ENCODE measurements at regions not wholly inside any gene's neighbourhood (a gene's known extent, or its start where the extent isn't known, plus 50 kb on each side); places are given as distances from the start of the nearest gene placed in this dataset.
"Not testable (repeated sequence)": the region's sequence is repeated elsewhere in the genome, so short reads cannot be mapped to it uniquely, and the experiment has no call there.

DNA sequence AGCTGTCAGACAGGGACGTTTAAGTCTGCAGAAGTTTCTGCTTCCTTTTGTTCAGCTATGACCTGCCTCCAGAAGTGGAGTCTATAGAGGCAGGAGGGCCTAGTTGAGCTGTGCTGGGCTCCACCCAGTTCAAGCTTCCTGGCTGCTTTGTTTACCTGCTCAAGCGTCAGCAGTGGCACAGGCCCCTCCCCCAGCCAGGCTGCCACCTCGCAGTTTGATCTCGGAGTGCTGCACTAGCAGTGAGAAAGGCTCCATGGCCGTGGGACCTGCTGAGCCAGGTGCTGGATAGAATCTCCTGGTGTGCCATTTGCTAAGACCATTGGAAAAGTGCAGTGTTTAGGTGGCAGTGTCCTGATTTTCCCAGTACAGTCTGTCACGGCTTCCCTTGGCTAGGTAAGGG is 887.6 kb upstream of the ADGRL4 start:
- not testable (repeated sequence) for TF ChIP-seq POLR2A (IDR thresholded peaks at IDR 0.05; ENCODE audit: low read depth); EP300 (IDR thresholded peaks at IDR 0.05)
- TF ChIP-seq, protein P1, sequence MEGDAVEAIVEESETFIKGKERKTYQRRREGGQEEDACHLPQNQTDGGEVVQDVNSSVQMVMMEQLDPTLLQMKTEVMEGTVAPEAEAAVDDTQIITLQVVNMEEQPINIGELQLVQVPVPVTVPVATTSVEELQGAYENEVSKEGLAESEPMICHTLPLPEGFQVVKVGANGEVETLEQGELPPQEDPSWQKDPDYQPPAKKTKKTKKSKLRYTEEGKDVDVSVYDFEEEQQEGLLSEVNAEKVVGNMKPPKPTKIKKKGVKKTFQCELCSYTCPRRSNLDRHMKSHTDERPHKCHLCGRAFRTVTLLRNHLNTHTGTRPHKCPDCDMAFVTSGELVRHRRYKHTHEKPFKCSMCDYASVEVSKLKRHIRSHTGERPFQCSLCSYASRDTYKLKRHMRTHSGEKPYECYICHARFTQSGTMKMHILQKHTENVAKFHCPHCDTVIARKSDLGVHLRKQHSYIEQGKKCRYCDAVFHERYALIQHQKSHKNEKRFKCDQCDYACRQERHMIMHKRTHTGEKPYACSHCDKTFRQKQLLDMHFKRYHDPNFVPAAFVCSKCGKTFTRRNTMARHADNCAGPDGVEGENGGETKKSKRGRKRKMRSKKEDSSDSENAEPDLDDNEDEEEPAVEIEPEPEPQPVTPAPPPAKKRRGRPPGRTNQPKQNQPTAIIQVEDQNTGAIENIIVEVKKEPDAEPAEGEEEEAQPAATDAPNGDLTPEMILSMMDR (IDR thresholded peaks at IDR 0.05) = not testable (repeated sequence)
